ENCODE measurements at regions not wholly inside any gene's neighbourhood (a gene's known extent, or its start where the extent isn't known, plus 50 kb on each side); places are given as distances from the start of the nearest gene placed in this dataset.

GRCh38 chr14:86897704-86898513, 1095.1 kb downstream of the GALC start (continued):
- TF ChIP-seq ZKSCAN8 (CRISPR knock-in tag; IDR thresholded peaks at IDR 0.05; ENCODE audit: borderline replicate concordance) (peak; percentile 38; the same call in 1 of the 2 replicates), POLR2G (IDR thresholded peaks at IDR 0.05; ENCODE audit: low read depth, low read length) (no peak), MBNL3 (CRISPR knock-in tag; conservative IDR thresholded peaks at IDR 0.05) (no peak), DMAP1 (CRISPR knock-in tag; IDR thresholded peaks at IDR 0.05) (no peak), ATAD3A (CRISPR knock-in tag; IDR thresholded peaks at IDR 0.05) (no peak), TOE1 (CRISPR knock-in tag; IDR thresholded peaks at IDR 0.05) (no peak), XBP1 (CRISPR knock-in tag; IDR thresholded peaks at IDR 0.05) (no peak), KLF15 (CRISPR knock-in tag; IDR thresholded peaks at IDR 0.05; ENCODE audit: borderline replicate concordance) (no peak), ZNF7 (CRISPR knock-in tag; IDR thresholded peaks at IDR 0.05) (no peak), EP300 (IDR thresholded peaks at IDR 0.05; ENCODE audit: low read depth in 2 of 2, low read length in 2 of 2) (peak in 1 of 2 experiments; percentile 72; a peak in 2 of 4 replicates), EP300 (CRISPR knock-in tag; IDR thresholded peaks at IDR 0.05; ENCODE audit: borderline replicate concordance) (no peak; the same call in 1 of the 2 replicates), HBP1 (CRISPR knock-in tag; IDR thresholded peaks at IDR 0.05; ENCODE audit: low read depth) (no peak), JUND (CRISPR knock-in tag; IDR thresholded peaks at IDR 0.05) (no peak), ZFP41 (CRISPR knock-in tag; IDR thresholded peaks at IDR 0.05; ENCODE audit: borderline replicate concordance) (no peak), KLF6 (CRISPR knock-in tag; IDR thresholded peaks at IDR 0.05) (no peak), ZNF567 (CRISPR knock-in tag; IDR thresholded peaks at IDR 0.05; ENCODE audit: borderline replicate concordance) (no peak), ZNF24 (IDR thresholded peaks at IDR 0.05) (0 out of 2 replicates have a peak, but pooled peaks have one; percentile 63), TARDBP (CRISPR knock-in tag; IDR thresholded peaks at IDR 0.05) (peak; percentile 66; the same call in 1 of the 2 replicates), ZNF451 (CRISPR knock-in tag; IDR thresholded peaks at IDR 0.05) (no peak), ZNF501 (CRISPR knock-in tag; IDR thresholded peaks at IDR 0.05) (no peak)
- TF ChIP-seq, protein P1, sequence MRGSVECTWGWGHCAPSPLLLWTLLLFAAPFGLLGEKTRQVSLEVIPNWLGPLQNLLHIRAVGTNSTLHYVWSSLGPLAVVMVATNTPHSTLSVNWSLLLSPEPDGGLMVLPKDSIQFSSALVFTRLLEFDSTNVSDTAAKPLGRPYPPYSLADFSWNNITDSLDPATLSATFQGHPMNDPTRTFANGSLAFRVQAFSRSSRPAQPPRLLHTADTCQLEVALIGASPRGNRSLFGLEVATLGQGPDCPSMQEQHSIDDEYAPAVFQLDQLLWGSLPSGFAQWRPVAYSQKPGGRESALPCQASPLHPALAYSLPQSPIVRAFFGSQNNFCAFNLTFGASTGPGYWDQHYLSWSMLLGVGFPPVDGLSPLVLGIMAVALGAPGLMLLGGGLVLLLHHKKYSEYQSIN (CRISPR knock-in tag; IDR thresholded peaks at IDR 0.05; ENCODE audit: borderline replicate concordance), result no peak
- TF ChIP-seq, protein P2, sequence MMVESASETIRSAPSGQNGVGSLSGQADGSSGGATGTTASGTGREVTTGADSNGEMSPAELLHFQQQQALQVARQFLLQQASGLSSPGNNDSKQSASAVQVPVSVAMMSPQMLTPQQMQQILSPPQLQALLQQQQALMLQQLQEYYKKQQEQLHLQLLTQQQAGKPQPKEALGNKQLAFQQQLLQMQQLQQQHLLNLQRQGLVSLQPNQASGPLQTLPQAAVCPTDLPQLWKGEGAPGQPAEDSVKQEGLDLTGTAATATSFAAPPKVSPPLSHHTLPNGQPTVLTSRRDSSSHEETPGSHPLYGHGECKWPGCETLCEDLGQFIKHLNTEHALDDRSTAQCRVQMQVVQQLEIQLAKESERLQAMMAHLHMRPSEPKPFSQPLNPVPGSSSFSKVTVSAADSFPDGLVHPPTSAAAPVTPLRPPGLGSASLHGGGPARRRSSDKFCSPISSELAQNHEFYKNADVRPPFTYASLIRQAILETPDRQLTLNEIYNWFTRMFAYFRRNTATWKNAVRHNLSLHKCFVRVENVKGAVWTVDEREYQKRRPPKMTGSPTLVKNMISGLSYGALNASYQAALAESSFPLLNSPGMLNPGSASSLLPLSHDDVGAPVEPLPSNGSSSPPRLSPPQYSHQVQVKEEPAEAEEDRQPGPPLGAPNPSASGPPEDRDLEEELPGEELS (CRISPR knock-in tag; IDR thresholded peaks at IDR 0.05), result peak; percentile 84
- TF ChIP-seq, protein P3, sequence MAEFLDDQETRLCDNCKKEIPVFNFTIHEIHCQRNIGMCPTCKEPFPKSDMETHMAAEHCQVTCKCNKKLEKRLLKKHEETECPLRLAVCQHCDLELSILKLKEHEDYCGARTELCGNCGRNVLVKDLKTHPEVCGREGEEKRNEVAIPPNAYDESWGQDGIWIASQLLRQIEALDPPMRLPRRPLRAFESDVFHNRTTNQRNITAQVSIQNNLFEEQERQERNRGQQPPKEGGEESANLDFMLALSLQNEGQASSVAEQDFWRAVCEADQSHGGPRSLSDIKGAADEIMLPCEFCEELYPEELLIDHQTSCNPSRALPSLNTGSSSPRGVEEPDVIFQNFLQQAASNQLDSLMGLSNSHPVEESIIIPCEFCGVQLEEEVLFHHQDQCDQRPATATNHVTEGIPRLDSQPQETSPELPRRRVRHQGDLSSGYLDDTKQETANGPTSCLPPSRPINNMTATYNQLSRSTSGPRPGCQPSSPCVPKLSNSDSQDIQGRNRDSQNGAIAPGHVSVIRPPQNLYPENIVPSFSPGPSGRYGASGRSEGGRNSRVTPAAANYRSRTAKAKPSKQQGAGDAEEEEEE (CRISPR knock-in tag; IDR thresholded peaks at IDR 0.05; ENCODE audit: borderline replicate concordance), result no peak
- TF ChIP-seq, protein P4, sequence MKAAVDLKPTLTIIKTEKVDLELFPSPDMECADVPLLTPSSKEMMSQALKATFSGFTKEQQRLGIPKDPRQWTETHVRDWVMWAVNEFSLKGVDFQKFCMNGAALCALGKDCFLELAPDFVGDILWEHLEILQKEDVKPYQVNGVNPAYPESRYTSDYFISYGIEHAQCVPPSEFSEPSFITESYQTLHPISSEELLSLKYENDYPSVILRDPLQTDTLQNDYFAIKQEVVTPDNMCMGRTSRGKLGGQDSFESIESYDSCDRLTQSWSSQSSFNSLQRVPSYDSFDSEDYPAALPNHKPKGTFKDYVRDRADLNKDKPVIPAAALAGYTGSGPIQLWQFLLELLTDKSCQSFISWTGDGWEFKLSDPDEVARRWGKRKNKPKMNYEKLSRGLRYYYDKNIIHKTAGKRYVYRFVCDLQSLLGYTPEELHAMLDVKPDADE (CRISPR knock-in tag; IDR thresholded peaks at IDR 0.05), result no peak
